ENCODE measurements at regions not wholly inside any gene's neighbourhood (a gene's known extent, or its start where the extent isn't known, plus 50 kb on each side); places are given as distances from the start of the nearest gene placed in this dataset.

GRCh38 chr1:182217967-182218366 lies 156.5 kb upstream of the ZNF648 start:
- H3K36me3 ChIP-seq (replicated peaks in 1 of 2) = no peaks in the 10 kb centered on the region
- 77 to 94% (median 86%) methylated on average over 2 of the region's 2 CpGs for WGBS, 4 donors

GRCh38 chr1:182217071-182217470 lies 155.6 kb upstream of the ZNF648 start:
- no peak for DNase-seq
- Histone ChIP-seq H3K9me3 (replicated peaks in 1 of 3) (no peaks in the 10 kb centered on the region), H3K27ac (no peak overlapping the region), H3K4me3 (no peak overlapping the region), H3K36me3 (replicated peaks in 1 of 2) (no peaks in the 10 kb centered on the region), H3K4me1 (replicated peaks in 1 of 2) (no peaks in the 10 kb centered on the region), H3K27me3 (no peaks in the 10 kb centered on the region)
- 87 to 91% (median 90%) methylated on average over 3 of the region's 3 CpGs for WGBS, 4 donors
- TF ChIP-seq POLR2A (IDR thresholded peaks at IDR 0.05) (no peak), CTCF (IDR thresholded peaks at IDR 0.05) (no peak)
- intact Hi-C loops (cut with DNase I) = no loop called here

More at GRCh38 chr1:182217967-182218366, 156.5 kb upstream of the ZNF648 start:
- Histone ChIP-seq H3K4me3 (no peak overlapping the region), H3K27me3 (no peaks in the 10 kb centered on the region), H3K27ac (no peak overlapping the region), H3K9me3 (replicated peaks in 1 of 3) (no peaks in the 10 kb centered on the region), H3K4me1 (replicated peaks in 1 of 2) (no peaks in the 10 kb centered on the region)
- TF ChIP-seq POLR2A (IDR thresholded peaks at IDR 0.05) = no peak
- TF ChIP-seq CTCF (IDR thresholded peaks at IDR 0.05) = no peak
- intact Hi-C loops (cut with DNase I) = no loop called here
- no peak for DNase-seq

DNA sequence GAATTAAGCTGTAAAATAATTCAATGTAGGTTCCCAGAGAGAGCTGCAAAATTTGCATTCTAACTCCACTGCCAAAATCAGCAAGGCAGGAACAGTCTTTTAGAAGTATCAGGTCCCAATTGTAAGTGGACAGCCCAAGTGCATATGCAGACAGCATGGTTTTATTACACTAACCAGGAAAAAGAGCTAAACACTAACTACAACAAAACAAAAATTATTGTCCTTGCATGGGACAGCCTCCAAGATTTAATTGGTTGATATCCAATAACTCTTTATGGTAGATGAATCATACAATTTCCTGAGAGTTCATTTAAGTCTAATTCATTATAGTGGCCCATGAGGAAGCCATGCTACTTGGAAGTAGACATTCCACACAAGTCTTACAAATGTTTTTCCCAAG lies 154.3 kb upstream of the ZNF648 start:
- no peak overlapping the region for H3K4me3 ChIP-seq
- H3K9me3 ChIP-seq (replicated peaks in 1 of 3) = no peaks in the 10 kb centered on the region
- TF ChIP-seq CTCF (IDR thresholded peaks at IDR 0.05) (no peak), POLR2A (IDR thresholded peaks at IDR 0.05) (no peak)
- no peaks in the 10 kb centered on the region for H3K36me3 ChIP-seq (replicated peaks in 1 of 2)
- H3K27me3 ChIP-seq = no peaks in the 10 kb centered on the region
- DNase-seq = no peak
- no peaks in the 10 kb centered on the region for H3K4me1 ChIP-seq (replicated peaks in 1 of 2)
- intact Hi-C loops (cut with DNase I) = no loop called here
- no peak overlapping the region for H3K27ac ChIP-seq

DNA sequence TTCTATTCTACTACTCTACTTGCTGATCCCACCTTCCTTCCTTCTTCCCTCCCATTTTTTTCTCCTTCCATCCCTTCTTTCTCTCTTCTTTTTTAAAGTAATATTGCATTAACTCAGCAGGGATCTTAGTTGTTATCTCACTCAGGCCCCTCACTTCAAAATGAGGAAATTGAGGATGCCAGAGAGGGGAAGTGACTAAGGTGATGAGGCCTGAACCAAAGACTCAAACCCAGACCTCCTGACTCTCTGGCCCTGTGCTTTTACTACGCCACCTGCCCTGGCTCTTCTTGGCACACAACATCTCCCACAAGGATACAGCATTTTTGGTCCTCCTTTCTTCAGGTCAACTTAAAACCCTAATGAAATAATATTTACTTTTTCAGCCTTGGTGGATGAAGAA lies 151.7 kb upstream of the ZNF648 start:
- no peaks in the 10 kb centered on the region for H3K4me1 ChIP-seq (replicated peaks in 1 of 2)
- H3K27me3 ChIP-seq = no peaks in the 10 kb centered on the region
- WGBS, 4 donors = 71 to 93% (median 89%) methylated on average over 1 of the region's 1 CpG
- TF ChIP-seq CTCF (IDR thresholded peaks at IDR 0.05) (no peak), POLR2A (IDR thresholded peaks at IDR 0.05) (no peak)
- intact Hi-C loops (cut with DNase I) = no loop called here
- H3K36me3 ChIP-seq (replicated peaks in 1 of 2) = no peaks in the 10 kb centered on the region
- no peak overlapping the region for H3K27ac ChIP-seq
- no peak for DNase-seq
- H3K4me3 ChIP-seq = no peak overlapping the region
- no peaks in the 10 kb centered on the region for H3K9me3 ChIP-seq (replicated peaks in 1 of 3)
